ENCODE measurements at regions not wholly inside any gene's neighbourhood (a gene's known extent, or its start where the extent isn't known, plus 50 kb on each side); places are given as distances from the start of the nearest gene placed in this dataset.

DNA sequence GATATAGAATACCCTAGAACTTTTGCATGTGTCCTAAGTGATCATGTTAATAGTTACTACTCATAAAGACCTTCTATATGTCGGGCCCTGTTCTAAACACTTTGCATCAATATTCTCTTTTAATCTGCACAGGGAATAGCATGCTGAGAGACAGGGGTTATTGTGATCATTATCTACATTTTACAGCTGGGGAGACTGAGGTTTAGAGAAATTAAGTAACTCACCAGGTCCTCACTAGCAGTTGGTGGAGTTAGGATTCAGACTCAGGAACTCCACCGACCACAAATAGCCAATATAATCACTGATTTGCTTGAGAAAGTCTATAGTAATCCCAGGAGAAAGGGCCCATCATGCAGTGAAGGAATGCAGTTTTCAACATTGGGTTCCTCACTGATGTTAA is 111.2 kb upstream of the ADO start:
- no peak overlapping the region for H3K9ac ChIP-seq (ENCODE audit: low read length)
- no peak overlapping the region for H3K4me2 ChIP-seq (ENCODE audit: low read depth, low read length)
- no peaks in the 10 kb centered on the region for H3K9me2 ChIP-seq (replicated peaks; ENCODE audit: insufficient read depth, low read length)
- no peaks in the 10 kb centered on the region for H3F3A ChIP-seq (ENCODE audit: insufficient read depth, low read length)
- no peak for DNase-seq
- H3K4me1 ChIP-seq (ENCODE audit: low read length), result peaks cover 19% of the 10 kb centered on the region
- no peak overlapping the region for H3K27ac ChIP-seq (ENCODE audit: low read length)
- no peaks in the 10 kb centered on the region for H3K27me3 ChIP-seq (replicated peaks; ENCODE audit: insufficient read depth, low read length)
- H3K36me3 ChIP-seq (replicated peaks; ENCODE audit: insufficient read depth, low read length), result no peaks in the 10 kb centered on the region
- H3K9me3 ChIP-seq (replicated peaks; ENCODE audit: insufficient read depth, low read length), result no peaks in the 10 kb centered on the region; the same call in 1 of the 2 replicates
- TF ChIP-seq EZH2phosphoT487 (IDR thresholded peaks at IDR 0.05; ENCODE audit: low read length) (no peak), EZH2 (optimal IDR thresholded peaks at IDR 0.05; ENCODE audit: low read depth, low read length) (no peak)
- TF ChIP-seq, protein P1, sequence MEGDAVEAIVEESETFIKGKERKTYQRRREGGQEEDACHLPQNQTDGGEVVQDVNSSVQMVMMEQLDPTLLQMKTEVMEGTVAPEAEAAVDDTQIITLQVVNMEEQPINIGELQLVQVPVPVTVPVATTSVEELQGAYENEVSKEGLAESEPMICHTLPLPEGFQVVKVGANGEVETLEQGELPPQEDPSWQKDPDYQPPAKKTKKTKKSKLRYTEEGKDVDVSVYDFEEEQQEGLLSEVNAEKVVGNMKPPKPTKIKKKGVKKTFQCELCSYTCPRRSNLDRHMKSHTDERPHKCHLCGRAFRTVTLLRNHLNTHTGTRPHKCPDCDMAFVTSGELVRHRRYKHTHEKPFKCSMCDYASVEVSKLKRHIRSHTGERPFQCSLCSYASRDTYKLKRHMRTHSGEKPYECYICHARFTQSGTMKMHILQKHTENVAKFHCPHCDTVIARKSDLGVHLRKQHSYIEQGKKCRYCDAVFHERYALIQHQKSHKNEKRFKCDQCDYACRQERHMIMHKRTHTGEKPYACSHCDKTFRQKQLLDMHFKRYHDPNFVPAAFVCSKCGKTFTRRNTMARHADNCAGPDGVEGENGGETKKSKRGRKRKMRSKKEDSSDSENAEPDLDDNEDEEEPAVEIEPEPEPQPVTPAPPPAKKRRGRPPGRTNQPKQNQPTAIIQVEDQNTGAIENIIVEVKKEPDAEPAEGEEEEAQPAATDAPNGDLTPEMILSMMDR (IDR thresholded peaks at IDR 0.05; ENCODE audit: low read length), result no peak
- no peak overlapping the region for H2AFZ ChIP-seq (ENCODE audit: low read length)
- H3K79me2 ChIP-seq (ENCODE audit: low read length), result no peaks in the 10 kb centered on the region
- H4K20me1 ChIP-seq (ENCODE audit: insufficient read depth, low read length), result no peaks in the 10 kb centered on the region
- no peak overlapping the region for H3K4me3 ChIP-seq (ENCODE audit: low read length)

DNA sequence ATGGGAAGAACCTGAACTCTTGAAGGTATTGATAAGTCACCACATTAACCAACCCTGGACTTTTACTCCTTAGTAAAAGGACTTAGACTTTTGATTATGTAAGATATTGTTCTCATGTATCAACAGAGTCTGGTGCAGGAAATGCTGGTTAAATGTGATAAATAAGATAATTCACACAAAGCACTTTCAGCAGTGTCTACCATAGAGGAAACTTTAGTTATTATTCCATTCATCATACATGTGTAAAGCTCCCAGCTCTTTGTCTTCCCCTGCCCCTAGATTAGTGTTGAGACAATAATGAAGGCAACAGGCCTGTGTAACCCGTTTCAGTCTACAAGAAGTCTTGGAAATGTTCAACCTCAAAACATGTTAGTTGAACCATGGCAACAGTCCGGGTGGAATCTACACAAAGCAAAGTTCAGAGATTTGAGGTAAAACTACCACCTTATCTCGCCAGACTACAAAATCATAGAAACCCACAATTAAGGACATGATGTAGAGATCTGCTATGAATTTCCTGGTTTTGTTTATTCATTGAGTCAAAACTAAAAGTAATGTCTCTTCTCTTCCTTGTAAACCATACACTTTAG is 109.9 kb upstream of the ADO start:
- H3K36me3 ChIP-seq (replicated peaks; ENCODE audit: insufficient read depth, low read length), result no peaks in the 10 kb centered on the region
- no peaks in the 10 kb centered on the region for H3K9me2 ChIP-seq (replicated peaks; ENCODE audit: insufficient read depth, low read length)
- TF ChIP-seq, protein P1 (IDR thresholded peaks at IDR 0.05; ENCODE audit: low read length), result no peak
- TF ChIP-seq EZH2phosphoT487 (IDR thresholded peaks at IDR 0.05; ENCODE audit: low read length) (no peak), EZH2 (optimal IDR thresholded peaks at IDR 0.05; ENCODE audit: low read depth, low read length) (no peak)
- no peak overlapping the region for H2AFZ ChIP-seq (ENCODE audit: low read length)
- no peak overlapping the region for H3K4me3 ChIP-seq (ENCODE audit: low read length)
- no peak for DNase-seq
- H3K9ac ChIP-seq (ENCODE audit: low read length), result no peak overlapping the region
- no peak overlapping the region for H3K4me2 ChIP-seq (ENCODE audit: low read depth, low read length)
- no peaks in the 10 kb centered on the region for H3F3A ChIP-seq (ENCODE audit: insufficient read depth, low read length)
- peaks cover 19% of the 10 kb centered on the region for H3K4me1 ChIP-seq (ENCODE audit: low read length)
- H3K27ac ChIP-seq (ENCODE audit: low read length), result no peak overlapping the region
- H3K79me2 ChIP-seq (ENCODE audit: low read length), result no peaks in the 10 kb centered on the region
- H3K9me3 ChIP-seq (replicated peaks; ENCODE audit: insufficient read depth, low read length), result no peaks in the 10 kb centered on the region; the same call in 1 of the 2 replicates
- H3K27me3 ChIP-seq (replicated peaks; ENCODE audit: insufficient read depth, low read length), result no peaks in the 10 kb centered on the region
- H4K20me1 ChIP-seq (ENCODE audit: insufficient read depth, low read length), result no peaks in the 10 kb centered on the region

DNA sequence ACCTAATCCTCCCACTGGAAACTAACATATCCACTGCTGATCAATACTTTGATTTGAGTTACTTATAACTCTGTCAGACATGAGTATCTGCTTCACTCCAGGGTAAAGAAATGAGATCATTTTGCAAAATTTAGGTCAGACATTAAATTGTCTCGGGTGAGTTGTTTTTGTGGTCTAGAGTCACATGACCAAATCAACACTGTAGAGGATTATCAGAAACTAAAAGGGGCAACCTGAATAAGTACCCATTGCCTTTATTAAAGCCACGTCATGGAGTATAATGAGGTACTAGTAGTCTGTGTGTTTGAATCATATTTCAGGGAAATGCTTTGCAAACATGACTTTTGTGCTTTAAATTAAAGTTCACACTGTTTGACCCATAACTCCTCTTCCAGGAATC is 107.7 kb upstream of the ADO start:
- Histone ChIP-seq H3F3A (ENCODE audit: insufficient read depth, low read length) (no peaks in the 10 kb centered on the region), H3K79me2 (ENCODE audit: low read length) (no peaks in the 10 kb centered on the region), H3K27ac (ENCODE audit: low read length) (no peak overlapping the region), H3K4me2 (ENCODE audit: low read depth, low read length) (no peak overlapping the region), H3K9me2 (replicated peaks; ENCODE audit: insufficient read depth, low read length) (no peaks in the 10 kb centered on the region), H4K20me1 (ENCODE audit: insufficient read depth, low read length) (no peaks in the 10 kb centered on the region), H3K27me3 (replicated peaks; ENCODE audit: insufficient read depth, low read length) (no peaks in the 10 kb centered on the region), H2AFZ (ENCODE audit: low read length) (no peak overlapping the region), H3K9me3 (replicated peaks; ENCODE audit: insufficient read depth, low read length) (no peaks in the 10 kb centered on the region; the same call in 1 of the 2 replicates), H3K4me3 (ENCODE audit: low read length) (no peak overlapping the region), H3K4me1 (ENCODE audit: low read length) (peaks cover 6% of the 10 kb centered on the region), H3K9ac (ENCODE audit: low read length) (no peak overlapping the region), H3K36me3 (replicated peaks; ENCODE audit: insufficient read depth, low read length) (no peaks in the 10 kb centered on the region)
- DNase-seq, result no peak
- TF ChIP-seq EZH2 (optimal IDR thresholded peaks at IDR 0.05; ENCODE audit: low read depth, low read length) (no peak), EZH2phosphoT487 (IDR thresholded peaks at IDR 0.05; ENCODE audit: low read length) (no peak)
- TF ChIP-seq, protein P1 (IDR thresholded peaks at IDR 0.05; ENCODE audit: low read length), result no peak

Measured in MM.1S (cell line).